ENCODE measurements at regions not wholly inside any gene's neighbourhood (a gene's known extent, or its start where the extent isn't known, plus 50 kb on each side); places are given as distances from the start of the nearest gene placed in this dataset.

- TF ChIP-seq, protein P1, sequence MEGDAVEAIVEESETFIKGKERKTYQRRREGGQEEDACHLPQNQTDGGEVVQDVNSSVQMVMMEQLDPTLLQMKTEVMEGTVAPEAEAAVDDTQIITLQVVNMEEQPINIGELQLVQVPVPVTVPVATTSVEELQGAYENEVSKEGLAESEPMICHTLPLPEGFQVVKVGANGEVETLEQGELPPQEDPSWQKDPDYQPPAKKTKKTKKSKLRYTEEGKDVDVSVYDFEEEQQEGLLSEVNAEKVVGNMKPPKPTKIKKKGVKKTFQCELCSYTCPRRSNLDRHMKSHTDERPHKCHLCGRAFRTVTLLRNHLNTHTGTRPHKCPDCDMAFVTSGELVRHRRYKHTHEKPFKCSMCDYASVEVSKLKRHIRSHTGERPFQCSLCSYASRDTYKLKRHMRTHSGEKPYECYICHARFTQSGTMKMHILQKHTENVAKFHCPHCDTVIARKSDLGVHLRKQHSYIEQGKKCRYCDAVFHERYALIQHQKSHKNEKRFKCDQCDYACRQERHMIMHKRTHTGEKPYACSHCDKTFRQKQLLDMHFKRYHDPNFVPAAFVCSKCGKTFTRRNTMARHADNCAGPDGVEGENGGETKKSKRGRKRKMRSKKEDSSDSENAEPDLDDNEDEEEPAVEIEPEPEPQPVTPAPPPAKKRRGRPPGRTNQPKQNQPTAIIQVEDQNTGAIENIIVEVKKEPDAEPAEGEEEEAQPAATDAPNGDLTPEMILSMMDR (conservative IDR thresholded peaks at IDR 0.05) = no peak
- no peak overlapping the region for H3K27ac ChIP-seq
Measured at GRCh38 chr22:35170716-35171697, 86.3 kb upstream of the HMGXB4 start.

- no peak overlapping the region for H3K27ac ChIP-seq
- TF ChIP-seq, protein P1 (conservative IDR thresholded peaks at IDR 0.05) = no peak
Measured at GRCh38 chr22:35172442-35172841, 84.9 kb upstream of the HMGXB4 start.

DNA sequence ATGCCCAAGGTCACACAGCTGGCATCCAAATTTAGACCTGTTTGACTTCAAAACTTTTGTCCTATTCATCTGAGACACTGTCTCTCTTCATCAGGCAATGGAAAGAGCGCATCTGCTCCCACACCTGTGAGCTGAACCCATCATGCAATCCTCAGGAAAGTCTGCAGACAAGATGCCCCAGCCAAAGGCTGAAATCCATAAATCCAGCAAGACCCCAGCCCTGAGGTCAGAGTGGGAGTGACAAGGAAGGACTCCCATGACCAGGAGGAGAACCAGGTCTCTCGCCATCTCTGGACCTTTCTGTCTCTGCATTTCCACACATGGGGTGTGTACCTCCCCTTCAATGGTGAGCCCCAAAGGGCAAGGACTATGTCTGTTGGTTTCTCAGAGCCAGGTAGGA lies 83.6 kb upstream of the HMGXB4 start:
- no peak overlapping the region for H3K27ac ChIP-seq
- TF ChIP-seq, protein P1 (conservative IDR thresholded peaks at IDR 0.05) = no peak

GRCh38 chr22:35174401-35175038 lies 82.8 kb upstream of the HMGXB4 start:
- H3K27ac ChIP-seq = no peak overlapping the region
- TF ChIP-seq, protein P1 (conservative IDR thresholded peaks at IDR 0.05) = no peak

- no peak overlapping the region for H3K27ac ChIP-seq
- TF ChIP-seq, protein P1 (conservative IDR thresholded peaks at IDR 0.05) = no peak
Measured at GRCh38 chr22:35175392-35175791, 81.9 kb upstream of the HMGXB4 start.

GRCh38 chr22:35177811-35178210 lies 79.5 kb upstream of the HMGXB4 start:
- H3K27ac ChIP-seq = no peak overlapping the region
- TF ChIP-seq, protein P1 (conservative IDR thresholded peaks at IDR 0.05) = no peak

DNA sequence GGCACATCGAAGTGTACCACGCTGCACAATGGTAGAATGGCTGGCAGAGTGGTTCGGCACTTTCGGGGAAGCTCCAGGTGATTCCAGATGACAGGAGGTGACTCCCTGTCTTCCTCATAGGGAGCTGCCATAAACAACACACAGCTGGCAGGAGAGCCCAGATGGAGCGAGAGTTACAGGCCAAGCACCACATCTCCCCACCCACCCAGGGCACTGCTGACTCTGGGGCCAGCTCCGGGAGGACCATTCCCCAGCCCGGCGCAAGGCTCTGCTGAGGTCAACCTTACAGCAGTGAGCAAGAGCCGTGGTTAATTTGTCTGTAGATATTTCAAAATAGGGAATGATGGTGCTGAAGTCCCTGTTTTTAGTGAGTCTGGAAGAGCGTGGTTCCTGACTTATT lies 78.8 kb upstream of the HMGXB4 start:
- TF ChIP-seq, protein P1 (conservative IDR thresholded peaks at IDR 0.05) = no peak

More for the DNA sequence above, 78.8 kb upstream of the HMGXB4 start:
- H3K27ac ChIP-seq = no peak overlapping the region
